Natural killer cell (primary cell): ENCODE measurements at regions not wholly inside any gene's neighbourhood (a gene's known extent, or its start where the extent isn't known, plus 50 kb on each side); places are given as distances from the start of the nearest gene placed in this dataset.

ENCODE experiments used
- ATAC-seq, 3 donors: fragments of 150-1000 bp in 2 of 3; fragments of 200-7000 bp in 1 of 3; cut with Tn5 transposase; 1 replicate in 1 of 3; 2 replicates in 2 of 3; pipeline ENCODE4 v1.10.0; 2021; ENCODE audit warnings: mild to moderate bottlenecking in 2 of 3, moderate library complexity in 2 of 3
- DNase-seq, 2 donors: peaks; one replicate each; pipeline versions ENCODE4 v3.0.0 to v3.0.0-alpha.2; 2013 to 2021; ENCODE audit warnings: mixed read lengths in 1 of 2
- H3K27ac ChIP-seq: one replicate; pipeline ENCODE4 v1.5.1; 2013; ENCODE audit warnings: mild to moderate bottlenecking, low read length
- H3K27me3 ChIP-seq: one replicate; pipeline ENCODE4 v1.6.1; 2013; ENCODE audit warnings: low read length; ENCODE audit not compliant: control insufficient read depth, insufficient read depth
- H3K36me3 ChIP-seq: one replicate; pipeline ENCODE4 v1.6.1; 2013; ENCODE audit warnings: low read length; ENCODE audit not compliant: control insufficient read depth, insufficient read depth
- H3K4me1 ChIP-seq: one replicate; pipeline ENCODE4 v1.6.1; 2013; ENCODE audit warnings: low read length; ENCODE audit not compliant: control insufficient read depth, insufficient read depth
- H3K4me3 ChIP-seq: one replicate; pipeline ENCODE4 v1.5.1; 2013; ENCODE audit warnings: low read length
- H3K9me3 ChIP-seq: one replicate; pipeline ENCODE4 v1.6.1; 2013; ENCODE audit warnings: low read length; ENCODE audit not compliant: control insufficient read depth, insufficient read depth
- H3K27ac Mint-ChIP-seq, 2 donors: one replicate each; pipeline ENCODE4 v1.8.0; 2022; ENCODE audit warnings: mild to moderate bottlenecking in 2 of 2, mixed read lengths in 2 of 2, moderate library complexity in 1 of 2
- H3K27me3 Mint-ChIP-seq, 2 donors: one replicate each; pipeline ENCODE4 v1.8.0; 2022; ENCODE audit warnings: low read depth in 2 of 2, mixed read lengths in 2 of 2
- H3K36me3 Mint-ChIP-seq: one replicate; pipeline ENCODE4 v1.8.0; 2022; ENCODE audit warnings: mixed read lengths
- H3K4me1 Mint-ChIP-seq, 2 donors: one replicate each; pipeline ENCODE4 v1.8.0; 2022; ENCODE audit warnings: mixed read lengths in 2 of 2
- H3K4me3 Mint-ChIP-seq: one replicate; pipeline ENCODE4 v1.8.0; 2022; ENCODE audit warnings: mild to moderate bottlenecking, moderate library complexity, mixed read lengths
- H3K9me3 Mint-ChIP-seq, 2 donors: one replicate each; pipeline ENCODE4 v1.8.0; 2022; ENCODE audit warnings: mixed read lengths in 2 of 2
- CTCF ChIP-seq: fragments of 200-600 bp; IDR thresholded peaks from one replicate; pipeline ENCODE4 v1.8.0; 2022; ENCODE audit warnings: antibody characterized with exemption
- WGBS: methylation state at CpG from one replicate; pipeline ENCODE4 v1.1.7; 2013; ENCODE audit warnings: missing lambda C conversion rate; ENCODE audit not compliant: insufficient coverage; 5-methylcytosine and 5-hydroxymethylcytosine counted together
- intact Hi-C: fragments of 100-400 bp; cut with micrococcal nuclease; formaldehyde crosslinking; loops from one replicate; pipeline ENCODE4 v1.14.2; 2022

GRCh38 chr6:92820601-92821000 lies 598.8 kb downstream of the EPHA7 start:
- H3K36me3 ChIP-seq, result no peaks in the 10 kb centered on the region
- Mint-ChIP-seq H3K4me3 (no peak overlapping the region), H3K36me3 (no peaks in the 10 kb centered on the region), H3K4me1 (no peaks in the 10 kb centered on the region), H3K27me3 (no peaks in the 10 kb centered on the region), H3K9me3 (peaks cover 8 to 11% of the 10 kb centered on the region in 2 donors), H3K27ac (no peak overlapping the region)
- H3K4me1 ChIP-seq, result no peaks in the 10 kb centered on the region
- peaks cover 4% of the 10 kb centered on the region for H3K9me3 ChIP-seq
- WGBS, result 81% methylated on average over 6 of the region's 6 CpGs
- no peak for TF ChIP-seq CTCF
- ATAC-seq (no peak), DNase-seq (no peak)
- intact Hi-C loops, result no loop called here
- H3K4me3 ChIP-seq, result no peak overlapping the region
- H3K27ac ChIP-seq, result no peak overlapping the region
- no peaks in the 10 kb centered on the region for H3K27me3 ChIP-seq

- Histone ChIP-seq H3K27me3 (no peaks in the 10 kb centered on the region), H3K4me1 (no peaks in the 10 kb centered on the region), H3K27ac (no peak overlapping the region), H3K36me3 (no peaks in the 10 kb centered on the region), H3K4me3 (no peak overlapping the region), H3K9me3 (peaks cover 3% of the 10 kb centered on the region)
- ATAC-seq (no peak), DNase-seq (no peak)
- Mint-ChIP-seq H3K27ac (no peak overlapping the region), H3K4me3 (no peak overlapping the region), H3K36me3 (no peaks in the 10 kb centered on the region), H3K4me1 (no peaks in the 10 kb centered on the region), H3K9me3 (peaks cover 0 to 4% of the 10 kb centered on the region in 2 donors), H3K27me3 (no peaks in the 10 kb centered on the region)
- no peak for TF ChIP-seq CTCF
- intact Hi-C loops, result no loop called here
- 0% methylated on average over 1 of the region's 3 CpGs for WGBS
Observed at GRCh38 chr6:92810913-92811312, 608.4 kb downstream of the EPHA7 start.

- H3K9me3 Mint-ChIP-seq, result peaks cover 2 to 10% of the 10 kb centered on the region in 2 donors
- H3K36me3 Mint-ChIP-seq, result peaks cover 4% of the 10 kb centered on the region
- Histone ChIP-seq H3K36me3 (no peaks in the 10 kb centered on the region), H3K9me3 (no peaks in the 10 kb centered on the region), H3K4me1 (no peaks in the 10 kb centered on the region), H3K4me3 (no peak overlapping the region), H3K27ac (no peak overlapping the region), H3K27me3 (no peaks in the 10 kb centered on the region)
- TF ChIP-seq CTCF, result no peak
- H3K4me1 Mint-ChIP-seq, result no peaks in the 10 kb centered on the region
- ATAC-seq (no peak), DNase-seq (no peak)
- intact Hi-C loops, result no loop called here
- no peak overlapping the region for H3K4me3 Mint-ChIP-seq
- H3K27me3 Mint-ChIP-seq, result no peaks in the 10 kb centered on the region
- WGBS, result 59% methylated on average over 2 of the region's 2 CpGs
- H3K27ac Mint-ChIP-seq, result no peak overlapping the region
Observed at GRCh38 chr6:92806254-92806653, 613.1 kb downstream of the EPHA7 start.

DNA sequence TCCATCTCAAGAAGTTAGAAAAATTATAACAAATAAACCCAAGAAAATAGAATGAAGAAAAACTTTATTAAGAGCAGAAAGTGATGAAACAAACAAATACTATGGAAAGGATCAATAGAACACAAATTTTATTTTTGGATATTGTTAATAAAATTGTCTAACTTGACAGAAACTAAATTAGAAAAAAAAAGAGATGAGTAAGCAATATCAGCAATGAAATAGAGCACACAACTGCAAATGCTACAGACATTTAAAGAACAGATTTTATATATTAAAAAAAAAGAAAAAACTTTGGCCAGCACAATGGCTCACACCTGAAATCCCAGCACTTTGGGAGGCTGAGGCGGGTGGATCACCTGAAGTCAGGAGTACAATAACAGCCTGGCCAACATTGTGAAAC lies 628.0 kb downstream of the EPHA7 start:
- 83% methylated on average over 1 of the region's 1 CpG for WGBS
- TF ChIP-seq CTCF, result no peak
- H3K4me1 Mint-ChIP-seq, result no peaks in the 10 kb centered on the region
- no peaks in the 10 kb centered on the region for H3K9me3 ChIP-seq
- ATAC-seq (no peak), DNase-seq (no peak)
- no peak overlapping the region for H3K27ac ChIP-seq
- no peaks in the 10 kb centered on the region for H3K36me3 ChIP-seq
- H3K4me3 ChIP-seq, result no peak overlapping the region
- no peak overlapping the region for H3K27ac Mint-ChIP-seq
- H3K27me3 ChIP-seq, result no peaks in the 10 kb centered on the region
- intact Hi-C loops, result no loop called here
- no peaks in the 10 kb centered on the region for H3K4me1 ChIP-seq
- peaks cover 6 to 14% of the 10 kb centered on the region in 2 donors for H3K9me3 Mint-ChIP-seq
- no peaks in the 10 kb centered on the region for H3K27me3 Mint-ChIP-seq
- H3K4me3 Mint-ChIP-seq, result no peak overlapping the region
- H3K36me3 Mint-ChIP-seq, result peaks cover 14% of the 10 kb centered on the region
